Thyroid gland (tissue), 4 donors: ENCODE measurements at regions not wholly inside any gene's neighbourhood (a gene's known extent, or its start where the extent isn't known, plus 50 kb on each side); places are given as distances from the start of the nearest gene placed in this dataset.

ENCODE experiments used
- CTCF ChIP-seq, 6 experiments: fragments of 200-600 bp in 3 of 6; fragments of 450-650 bp in 3 of 6; sonication (generic) in 3 of 6; IDR thresholded peaks; one replicate each; pipeline ENCODE4 v1.5.1; 2016 to 2019; ENCODE audit warnings: antibody characterized with exemption in 6 of 6, mild to moderate bottlenecking in 2 of 6, inconsistent platforms in 1 of 6, moderate library complexity in 1 of 6
- POLR2A ChIP-seq, 2 donors: fragments of 450-650 bp; IDR thresholded peaks; one replicate each; pipeline ENCODE4 v1.6.1; 2017; ENCODE audit warnings: antibody characterized with exemption in 2 of 2, mild to moderate bottlenecking in 2 of 2, moderate library complexity in 1 of 2

- no peak for TF ChIP-seq CTCF (IDR thresholded peaks at IDR 0.05)
- TF ChIP-seq POLR2A (IDR thresholded peaks at IDR 0.05): peak in 1 of 2 donors; percentile 67
Observed at GRCh38 chrX:139204898-139205667, 325.5 kb upstream of the F9 start.
